CD4-positive, alpha-beta T cell treated with Interleukin-6 at 100 ng/mL for 8 hours (primary cell): ENCODE measurements at regions not wholly inside any gene's neighbourhood (a gene's known extent, or its start where the extent isn't known, plus 50 kb on each side); places are given as distances from the start of the nearest gene placed in this dataset.

Experiments used
- DNase-seq: peaks from one replicate; pipeline ENCODE4 v3.0.0-alpha.2; 2020; ENCODE audit warnings: mixed read lengths, low spot score

DNA sequence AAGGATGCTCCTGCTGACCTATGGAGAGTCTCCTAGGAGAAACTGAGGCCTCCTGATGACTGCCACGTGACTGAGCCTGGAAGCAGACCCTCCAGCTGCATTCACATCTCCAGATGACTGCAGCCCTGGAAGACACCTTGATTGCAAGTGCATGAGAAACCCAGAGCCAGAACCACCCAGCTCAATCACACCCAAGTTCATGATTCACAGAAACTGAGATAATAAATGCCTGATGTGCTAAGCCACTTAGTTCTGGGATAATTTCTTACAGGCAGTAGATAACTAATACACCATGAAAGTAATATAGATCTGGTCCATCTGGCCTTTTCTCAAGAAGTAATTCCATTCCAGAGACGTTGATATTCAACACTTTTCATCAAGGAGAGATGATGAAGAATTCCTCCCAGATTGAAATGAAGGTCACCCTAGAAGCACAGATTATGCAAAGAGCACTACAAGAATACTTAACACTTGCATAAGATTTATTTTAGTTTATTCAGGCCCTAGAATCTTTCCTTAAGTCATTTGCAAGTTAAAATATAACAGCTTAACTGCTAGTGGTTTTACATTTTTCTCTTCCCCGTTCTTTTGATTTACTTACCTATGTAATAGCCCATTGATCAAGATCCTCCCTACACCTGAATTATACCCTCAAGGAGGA is 208.2 kb upstream of the INHBA start:
- DNase-seq = no peak

DNA sequence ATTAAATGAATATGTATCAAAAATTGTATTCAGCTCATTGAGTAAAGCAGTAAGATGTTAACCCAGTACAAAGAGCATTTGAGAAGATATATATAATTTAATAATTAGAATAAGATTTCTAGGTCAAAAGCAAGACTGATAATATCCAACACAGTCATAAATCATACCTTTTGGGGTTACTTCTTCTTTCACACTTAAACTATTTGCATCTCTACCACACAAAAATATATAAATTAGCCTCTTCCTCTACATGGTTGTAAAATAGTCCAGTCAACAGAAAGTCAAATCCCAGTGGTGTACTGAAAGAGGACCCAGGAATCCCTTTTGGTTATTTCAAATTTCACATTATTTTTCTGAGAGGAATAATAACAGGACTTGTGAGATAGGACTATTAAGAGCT is 204.6 kb upstream of the INHBA start:
- no peak for DNase-seq

DNA sequence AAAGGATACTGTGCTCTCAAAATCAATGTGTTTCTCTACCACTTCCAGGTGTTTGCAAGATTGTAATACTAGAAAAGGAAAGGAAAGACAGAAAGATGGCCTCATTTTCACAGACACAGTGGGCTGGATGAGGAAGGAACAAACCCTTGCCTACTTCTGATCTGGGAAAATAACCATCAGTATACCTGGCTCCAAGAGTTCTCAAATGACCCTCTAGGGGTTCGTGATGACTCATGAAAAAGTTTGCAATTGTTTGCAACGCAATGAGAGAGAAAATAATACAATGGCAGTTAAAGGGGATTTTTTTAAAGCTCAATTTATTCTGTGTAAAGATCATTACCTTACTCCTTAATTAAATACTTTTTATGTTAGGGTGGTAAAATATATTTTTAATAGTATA is 197.6 kb upstream of the INHBA start:
- no peak for DNase-seq

DNA sequence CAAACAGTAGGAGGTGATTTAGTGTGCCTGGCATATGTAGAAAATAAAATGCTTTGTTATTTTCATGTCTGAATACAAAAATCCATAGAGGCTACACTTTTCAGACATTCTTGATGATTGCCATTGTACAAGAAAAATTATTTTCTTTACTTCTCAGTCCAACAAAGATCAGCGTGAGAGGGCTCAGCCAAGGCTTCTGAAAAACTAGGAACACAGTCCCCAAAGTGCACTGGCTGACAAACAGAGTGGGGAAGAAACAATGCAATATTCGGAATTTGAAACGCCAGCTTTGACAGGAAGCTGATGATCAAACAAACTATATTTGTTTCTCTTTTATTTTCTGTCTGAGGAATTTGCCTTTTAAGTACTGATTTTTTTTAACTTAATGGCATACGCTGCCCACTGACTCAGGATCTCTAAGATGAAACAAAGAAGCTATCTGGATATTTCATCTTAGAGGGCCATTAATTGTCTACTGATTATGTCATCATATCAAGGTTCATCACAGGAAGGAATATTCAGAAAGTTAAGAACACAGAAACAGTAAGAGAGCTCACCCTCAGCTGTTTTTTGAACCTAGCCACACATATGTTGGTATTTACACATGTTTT is 197.0 kb upstream of the INHBA start:
- no peak for DNase-seq

DNA sequence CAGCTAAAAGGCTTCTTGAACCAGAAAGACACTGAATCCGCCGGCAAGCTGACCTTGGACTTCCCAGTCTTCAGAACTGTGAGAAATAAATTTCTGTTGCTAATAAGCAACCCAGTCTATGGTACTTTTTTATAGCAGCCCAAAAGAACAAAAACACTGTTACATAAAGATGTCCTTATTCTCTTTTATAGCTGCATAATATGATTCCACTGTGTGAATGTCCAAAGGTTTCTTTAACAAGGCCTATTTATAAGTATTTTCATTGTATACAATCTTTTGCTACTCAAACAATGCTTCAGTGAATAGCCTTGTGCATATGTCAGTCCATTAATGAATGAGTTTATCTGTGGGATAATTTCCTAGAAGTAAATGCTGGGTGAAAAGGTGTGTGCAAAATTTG is 190.8 kb upstream of the INHBA start:
- DNase-seq = no peak

DNA sequence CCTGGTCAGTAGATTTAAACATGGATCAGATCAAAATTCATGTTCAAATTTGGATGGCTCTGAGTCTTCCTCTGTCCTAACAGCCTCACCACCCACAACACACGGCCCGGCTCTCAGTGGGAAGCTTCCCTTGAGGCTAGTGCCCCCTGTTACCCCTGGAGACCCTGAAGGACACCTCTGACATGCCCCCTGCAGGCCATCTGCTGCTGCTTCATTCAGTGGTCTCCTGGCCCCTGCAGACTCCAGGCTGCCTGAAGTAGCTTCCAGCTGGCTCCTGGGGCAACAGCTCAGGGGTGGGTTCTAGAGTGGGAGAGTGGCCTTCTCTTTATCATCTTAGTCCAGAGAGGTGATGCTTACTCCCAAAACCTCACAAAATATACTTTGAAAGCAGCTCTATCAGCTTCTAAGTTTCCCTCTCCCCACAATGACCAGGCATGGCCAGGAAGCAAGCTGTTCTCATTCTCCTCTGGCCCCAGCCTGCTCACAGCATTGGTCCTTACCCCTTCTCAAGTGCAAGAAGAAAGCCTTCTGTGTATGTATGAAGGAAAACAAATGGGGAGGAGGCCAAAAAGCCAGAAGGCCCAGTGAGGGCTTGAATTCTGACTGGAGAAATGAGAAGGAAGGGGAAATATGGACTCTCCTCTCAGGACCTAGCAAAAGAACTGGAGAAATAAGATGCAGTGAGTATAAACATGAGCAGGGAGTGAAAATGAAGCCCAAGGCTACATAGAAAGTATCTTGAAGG is 189.6 kb upstream of the INHBA start:
- no peak for DNase-seq

DNA sequence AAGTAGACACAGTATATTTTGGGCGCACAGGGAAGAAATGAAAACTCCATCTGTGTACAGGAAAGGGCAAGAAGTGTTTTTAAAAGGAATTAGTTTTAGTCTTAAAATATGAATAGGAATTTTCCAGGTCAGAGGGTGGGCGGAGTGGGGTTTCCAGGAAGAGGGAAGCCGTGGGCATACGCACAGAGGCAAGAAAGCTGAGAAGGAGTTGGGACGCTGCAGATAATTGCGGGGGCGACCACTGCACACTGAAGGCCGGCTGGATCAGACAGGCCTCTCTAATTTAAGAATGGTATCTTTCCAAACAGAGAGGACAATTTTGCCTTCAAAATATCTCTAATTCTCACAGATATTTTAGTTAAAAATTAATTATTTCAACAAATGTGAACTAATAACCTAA is 189.1 kb upstream of the INHBA start:
- DNase-seq = no peak

DNA sequence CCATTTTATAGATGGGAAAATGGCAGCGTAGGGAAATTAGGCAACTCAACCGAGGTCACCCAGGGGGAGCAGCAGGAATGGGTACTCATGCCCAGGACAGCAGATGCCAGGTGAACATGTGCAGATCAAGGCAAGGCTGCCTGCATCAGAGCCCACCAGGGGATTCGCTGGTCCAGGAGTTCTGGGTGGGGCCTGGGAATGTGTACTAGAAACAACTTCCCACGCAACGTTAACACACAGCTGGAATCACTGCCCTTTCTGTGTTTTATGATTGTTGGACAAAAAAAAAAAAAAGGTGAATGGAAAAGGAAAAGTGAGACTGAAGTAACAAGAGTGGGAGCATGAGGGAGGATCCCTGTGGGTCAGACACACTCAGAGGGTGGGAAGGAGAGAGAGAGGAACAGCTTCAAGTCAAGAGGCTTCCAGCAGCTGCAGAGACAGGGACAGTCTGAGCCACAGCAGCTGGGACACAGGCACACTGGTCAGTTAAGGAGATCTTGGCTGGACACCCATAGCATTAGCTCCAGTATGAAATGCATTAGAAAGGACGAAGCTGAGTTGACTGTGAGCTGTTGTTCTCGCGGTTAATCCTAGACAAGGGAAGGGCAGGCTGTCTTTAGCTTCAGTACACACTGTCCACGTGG is 187.9 kb upstream of the INHBA start:
- DNase-seq = no peak

DNA sequence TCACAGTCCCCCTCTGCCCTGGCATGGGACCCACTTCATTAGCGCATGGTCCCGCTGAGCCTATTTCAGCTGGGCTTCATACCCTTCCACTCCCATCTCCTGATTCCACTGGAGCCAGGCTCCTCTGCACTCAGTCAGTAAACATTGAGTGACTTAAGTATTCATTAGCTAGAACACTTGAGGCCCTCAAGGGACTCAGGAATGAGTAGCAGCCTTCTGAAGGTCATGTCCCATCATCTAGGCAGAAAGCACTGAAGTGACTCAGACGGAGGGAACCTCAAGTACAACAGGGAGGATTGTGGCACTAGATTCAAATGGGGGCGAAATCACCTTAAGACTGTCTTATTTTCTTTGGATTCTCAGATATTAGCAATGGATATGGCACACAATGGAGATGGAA is 186.6 kb upstream of the INHBA start:
- no peak for DNase-seq

DNA sequence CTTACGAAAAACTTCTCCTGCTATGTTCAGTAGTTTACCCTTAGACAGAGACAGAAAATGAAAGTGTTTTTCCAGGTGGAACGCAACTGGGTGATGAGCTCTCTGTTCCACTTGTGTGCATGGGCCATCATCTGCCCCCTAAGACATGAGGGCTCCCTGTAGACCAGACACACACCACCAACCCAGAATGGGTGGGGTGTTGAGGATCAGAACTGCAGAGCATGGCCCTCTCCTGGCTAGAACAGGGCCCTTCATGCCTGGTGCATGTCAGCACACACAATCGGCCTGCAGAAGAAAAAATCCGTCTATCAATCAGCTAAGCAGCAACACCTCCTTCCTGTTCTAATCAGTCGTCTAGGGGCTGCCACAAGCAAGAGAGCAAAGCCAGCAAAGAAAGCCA is 186.2 kb upstream of the INHBA start:
- DNase-seq = no peak

DNA sequence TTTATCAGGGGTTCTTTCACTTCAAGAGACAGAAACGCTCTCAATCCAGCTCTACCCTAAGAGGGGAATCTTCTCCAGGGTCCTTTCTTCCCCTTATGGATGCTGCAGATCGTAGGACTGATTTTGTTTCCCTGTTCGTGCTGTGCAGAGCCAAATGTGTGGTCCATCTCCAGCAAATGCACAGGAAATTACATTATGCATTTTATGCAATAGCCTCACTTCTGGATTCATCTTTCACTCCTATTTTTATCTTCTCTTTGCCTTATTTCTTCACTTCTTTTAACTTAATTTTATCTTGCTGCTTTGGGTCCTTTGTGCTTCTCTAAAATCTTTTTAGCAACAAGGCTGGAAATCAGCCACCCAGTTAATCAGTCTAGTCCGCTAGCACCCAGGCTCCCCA is 184.5 kb upstream of the INHBA start:
- DNase-seq = no peak

DNA sequence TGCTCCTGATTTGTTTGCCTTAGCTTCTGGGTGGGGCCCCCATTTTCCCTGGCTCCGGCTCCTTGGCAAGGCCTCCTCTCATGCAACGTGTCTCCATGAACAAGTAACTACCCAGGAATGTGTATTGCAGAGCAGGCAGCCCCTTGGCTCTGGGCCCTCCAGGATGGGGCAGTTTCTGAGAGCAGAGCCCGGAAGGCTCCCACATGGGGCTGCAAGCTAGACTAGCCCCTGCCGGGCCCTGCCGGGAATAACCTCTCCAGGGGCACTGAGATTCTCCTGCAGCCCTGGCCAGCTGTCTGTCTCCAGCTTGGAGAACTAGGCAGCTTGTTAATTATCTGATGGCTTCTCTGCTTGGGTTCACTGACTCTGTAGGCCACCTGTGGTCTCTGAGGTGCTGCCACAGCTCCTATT is 184.0 kb upstream of the INHBA start:
- no peak for DNase-seq

DNA sequence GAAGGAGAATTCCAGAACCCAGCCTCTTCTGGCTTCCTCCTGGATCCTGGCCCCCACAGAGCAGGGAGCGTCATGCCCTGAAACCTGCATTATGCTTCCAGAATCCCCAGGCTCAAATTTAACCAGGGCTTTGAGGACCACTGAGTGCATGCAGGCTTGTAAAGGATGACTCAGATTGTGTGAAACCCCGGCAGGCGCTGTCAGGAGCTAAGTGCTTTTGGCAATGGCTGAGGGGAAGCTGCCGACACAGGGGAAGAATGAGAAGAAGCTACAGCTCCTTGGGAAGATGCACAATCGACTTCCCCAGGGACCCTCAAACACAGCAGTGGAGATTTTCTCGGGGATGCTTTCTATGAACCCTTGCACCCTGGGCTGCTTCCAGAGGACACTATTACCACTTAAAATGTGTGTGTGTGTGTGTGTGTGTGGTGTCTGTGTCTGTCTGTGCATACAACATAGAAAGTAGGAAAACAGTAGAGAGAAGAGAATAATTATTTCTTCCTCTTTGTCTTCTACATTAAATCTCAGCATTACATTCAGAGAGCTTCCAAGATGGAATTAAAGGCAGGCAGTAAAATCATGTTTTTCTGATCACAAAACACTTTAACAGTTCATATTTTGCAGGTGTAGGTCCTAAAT is 183.5 kb upstream of the INHBA start:
- no peak for DNase-seq

DNA sequence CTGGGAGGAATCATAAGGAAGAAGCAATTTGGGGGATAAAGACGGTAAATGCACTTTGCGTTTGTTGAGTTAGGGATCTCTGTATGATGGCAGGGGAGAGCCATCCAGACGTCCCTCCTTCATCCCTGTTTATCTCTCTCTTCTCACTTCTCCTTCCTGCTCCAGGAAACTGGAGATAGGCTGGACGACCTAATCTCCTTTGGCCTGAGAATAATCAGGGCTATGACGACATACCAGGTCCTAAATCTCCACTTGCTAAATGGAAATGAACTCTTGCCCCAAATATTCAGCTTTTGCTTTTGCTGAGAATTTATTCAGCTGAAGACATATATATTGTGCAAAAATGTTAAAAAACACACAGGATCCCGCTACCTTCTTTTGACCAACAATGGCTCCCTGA is 182.9 kb upstream of the INHBA start:
- no peak for DNase-seq

DNA sequence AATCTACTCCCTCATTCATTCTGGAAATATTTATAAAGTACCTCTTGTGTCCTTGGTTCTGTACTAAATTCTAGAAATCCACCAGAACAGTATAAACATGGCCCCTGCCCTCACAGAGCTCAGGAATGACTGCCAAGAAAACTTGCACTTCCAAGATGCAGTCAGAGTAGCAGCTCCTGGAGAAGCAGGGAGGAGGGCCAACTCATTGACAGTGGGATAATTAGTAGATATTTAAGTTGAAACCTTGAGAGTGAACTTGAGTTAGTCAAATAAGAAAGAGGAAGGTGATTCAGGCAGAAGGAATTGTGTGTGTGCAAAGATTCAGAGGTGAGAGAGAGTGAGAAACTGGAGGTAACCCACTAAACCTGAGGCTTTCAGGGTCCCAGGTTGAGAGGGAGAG is 182.2 kb upstream of the INHBA start:
- DNase-seq = no peak

DNA sequence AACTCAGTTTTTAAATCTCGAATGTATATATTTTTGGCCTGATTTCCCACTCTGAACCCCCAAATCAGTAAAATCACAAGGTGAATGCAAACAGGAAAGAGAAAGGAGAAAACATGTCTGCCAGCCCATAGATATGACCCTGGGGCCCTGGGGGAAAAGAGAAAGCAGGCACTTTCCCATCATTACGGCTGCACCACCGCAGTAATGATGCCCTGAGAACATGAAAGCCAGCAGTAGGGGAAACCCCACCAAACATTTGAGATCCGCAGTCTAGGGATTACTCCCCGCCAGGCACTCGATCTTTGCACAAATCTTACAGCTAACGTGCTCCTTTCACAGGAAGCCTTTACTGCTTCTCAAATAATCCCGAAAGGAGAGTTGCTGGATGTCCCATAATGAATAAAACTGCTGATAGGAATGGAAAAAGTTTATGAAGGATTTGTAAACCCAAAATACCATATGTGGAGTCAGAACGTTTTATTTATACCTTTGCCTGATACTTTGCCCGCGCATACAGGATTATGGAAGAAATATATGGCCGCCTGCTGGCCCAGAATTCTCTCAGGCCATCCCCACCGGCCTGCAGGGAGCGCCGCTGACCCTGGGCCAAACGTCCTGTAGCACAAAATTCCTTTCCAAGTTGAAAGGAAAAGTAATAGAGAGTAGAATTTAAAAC is 180.0 kb upstream of the INHBA start:
- DNase-seq = no peak

DNA sequence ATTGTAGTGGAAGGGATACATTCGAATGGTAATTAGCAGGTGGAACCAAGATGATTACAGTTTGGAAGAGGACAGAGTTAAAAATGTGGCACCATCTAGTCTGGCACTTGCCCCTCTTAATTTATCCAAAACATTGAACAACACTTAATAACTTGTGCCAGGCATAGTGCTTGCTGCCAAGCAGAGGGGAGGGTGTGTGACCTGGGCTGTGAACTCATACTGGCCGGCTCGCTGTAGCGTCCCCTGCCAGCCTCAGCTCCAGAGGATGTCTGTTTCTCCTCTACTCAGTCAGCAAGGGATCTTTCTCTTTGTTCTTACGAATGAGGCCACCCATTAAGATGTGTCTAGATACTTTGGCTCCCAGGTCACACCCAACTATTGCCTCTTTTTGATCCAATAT is 179.4 kb upstream of the INHBA start:
- DNase-seq = no peak

DNA sequence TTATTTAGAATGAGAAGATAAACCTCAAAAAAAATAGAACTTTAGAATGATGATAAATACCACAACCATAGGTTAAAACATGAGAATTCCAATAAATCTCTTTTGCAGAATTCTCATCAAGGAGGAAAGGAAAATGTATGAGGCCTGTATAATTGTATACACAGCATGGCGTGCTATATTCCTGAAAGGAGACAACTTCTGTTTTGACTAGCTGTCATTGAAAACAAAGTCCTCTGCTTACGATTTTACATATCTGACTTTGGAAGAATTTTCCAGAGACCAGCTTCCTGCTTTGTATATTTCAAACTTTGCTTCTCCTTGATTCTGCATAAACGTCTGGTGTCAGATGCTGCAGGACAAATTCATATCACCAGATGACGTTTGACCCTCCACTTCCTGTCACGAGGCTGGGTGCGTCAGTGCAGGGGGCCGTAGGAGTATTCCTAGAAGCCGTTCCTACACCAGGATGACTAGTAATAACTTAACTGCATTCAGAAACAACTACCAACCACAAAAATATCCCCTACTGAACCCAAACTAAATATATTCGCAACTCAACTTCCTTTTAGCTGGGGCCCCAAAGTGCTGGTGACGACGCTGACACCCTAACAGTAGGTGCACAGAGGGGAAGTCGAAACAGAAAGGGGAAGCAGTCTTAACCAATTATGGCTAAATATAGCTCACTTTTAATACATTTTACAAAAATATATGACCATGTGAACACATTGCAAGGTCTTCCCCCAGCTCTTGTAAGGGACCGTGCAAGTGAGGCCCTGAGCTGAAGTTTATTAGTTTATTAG is 178.6 kb upstream of the INHBA start:
- DNase-seq = peak; percentile 23

DNA sequence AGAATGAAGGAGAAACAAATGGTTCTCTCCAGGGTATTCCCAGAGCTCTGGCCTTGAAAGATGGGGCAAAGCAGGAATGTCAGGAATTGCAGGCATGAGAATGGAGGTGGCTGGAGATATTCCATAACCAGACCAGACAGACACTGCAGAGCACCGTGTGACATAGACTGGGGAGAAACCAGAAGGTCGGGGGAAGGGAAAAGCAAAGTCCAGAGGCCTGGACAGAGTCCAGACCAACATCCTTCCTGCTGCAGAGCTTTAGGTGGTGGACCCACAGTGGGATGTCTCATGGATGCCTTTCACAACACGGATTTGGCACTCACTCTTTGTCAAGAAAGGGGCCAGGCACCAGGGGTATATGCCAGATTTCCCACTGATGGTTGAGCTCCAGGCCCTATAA is 177.2 kb upstream of the INHBA start:
- no peak for DNase-seq

DNA sequence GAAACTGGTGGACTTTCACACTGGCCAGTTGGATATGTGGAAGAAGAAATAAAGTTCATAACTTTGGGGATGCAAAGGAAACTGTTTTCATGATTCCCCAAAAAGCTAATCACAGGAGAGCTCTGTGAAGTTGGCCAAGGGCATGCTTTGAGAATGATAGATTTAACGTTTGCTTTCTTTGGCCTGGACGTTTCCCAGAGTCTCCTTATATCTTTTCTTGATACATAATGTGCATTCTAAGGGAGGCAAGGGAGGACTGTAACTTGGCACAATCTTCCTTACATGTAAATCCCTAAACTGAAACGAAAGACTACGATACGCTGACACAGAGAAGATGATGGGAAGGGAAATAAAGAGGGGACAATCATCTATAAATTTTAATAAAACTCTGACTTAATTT is 176.5 kb upstream of the INHBA start:
- no peak for DNase-seq
